SK-N-MC (cell line): ENCODE measurements at regions not wholly inside any gene's neighbourhood (a gene's known extent, or its start where the extent isn't known, plus 50 kb on each side); places are given as distances from the start of the nearest gene placed in this dataset.

ENCODE experiments used
- EZH2 ChIP-seq: fragments of 200-600 bp; sonication (generic); IDR thresholded peaks from one replicate; pipeline ENCODE4 v1.6.1; 2017; ENCODE audit warnings: antibody characterized with exemption
- FOXP2 ChIP-seq: optimal IDR thresholded peaks from 2 replicates; pipeline ENCODE3; 2011; ENCODE audit warnings: mild to moderate bottlenecking, moderate library complexity; ENCODE audit not compliant: insufficient read depth; ENCODE audit errors: extremely low read length, control extremely low read depth
- POLR2AphosphoS5 ChIP-seq: IDR thresholded peaks from 2 replicates; pipeline ENCODE4 v1.6.1; 2012; ENCODE audit warnings: mild to moderate bottlenecking, low read depth, low read length, borderline replicate concordance

- TF ChIP-seq EZH2: no peak
- no peak for TF ChIP-seq POLR2AphosphoS5
- TF ChIP-seq FOXP2: no peak
These were observed 416.1 kb upstream of the ETAA1 start for GRCh38 chr2:66981074-66981473.
